HG03064 (cell line): ENCODE measurements at regions not wholly inside any gene's neighbourhood (a gene's known extent, or its start where the extent isn't known, plus 50 kb on each side); places are given as distances from the start of the nearest gene placed in this dataset.
"Not testable (repeated sequence)": the region's sequence is repeated elsewhere in the genome, so short reads cannot be mapped to it uniquely, and the experiment has no call there.

Source experiments
- ATAC-seq: cut with Tn5 transposase; IDR thresholded peaks from one replicate; pipeline ENCODE4 v1.9.1; 2021; ENCODE audit warnings: low read depth; ENCODE audit not compliant: unreplicated experiment

GRCh38 chr9:19913151-19913550 lies 124.3 kb upstream of the SLC24A2 start:
- ATAC-seq: no peak

GRCh38 chr9:19903076-19903475 lies 114.2 kb upstream of the SLC24A2 start:
- ATAC-seq: no peak

DNA sequence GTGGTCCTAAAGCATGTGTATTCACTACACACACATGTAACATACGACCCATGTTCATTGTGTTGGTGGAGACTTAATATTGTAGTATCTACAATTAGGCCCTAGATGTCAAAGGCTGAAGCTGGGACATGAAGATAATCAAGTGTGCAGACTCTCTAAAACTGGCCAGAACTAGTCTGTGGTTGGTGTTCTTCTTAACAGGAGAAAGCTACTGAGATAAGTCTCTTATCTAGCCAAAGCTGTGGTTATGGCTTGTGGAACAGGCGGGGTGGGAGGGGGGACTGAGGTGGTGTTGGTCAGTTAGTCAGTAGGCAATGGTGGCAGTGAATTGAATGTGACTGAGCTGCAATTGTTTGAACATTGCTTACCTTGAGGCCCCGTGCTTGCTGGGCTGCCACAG lies 112.7 kb upstream of the SLC24A2 start:
- ATAC-seq: no peak

- ATAC-seq: no peak
Observed at GRCh38 chr9:19896161-19896560, 107.3 kb upstream of the SLC24A2 start.

DNA sequence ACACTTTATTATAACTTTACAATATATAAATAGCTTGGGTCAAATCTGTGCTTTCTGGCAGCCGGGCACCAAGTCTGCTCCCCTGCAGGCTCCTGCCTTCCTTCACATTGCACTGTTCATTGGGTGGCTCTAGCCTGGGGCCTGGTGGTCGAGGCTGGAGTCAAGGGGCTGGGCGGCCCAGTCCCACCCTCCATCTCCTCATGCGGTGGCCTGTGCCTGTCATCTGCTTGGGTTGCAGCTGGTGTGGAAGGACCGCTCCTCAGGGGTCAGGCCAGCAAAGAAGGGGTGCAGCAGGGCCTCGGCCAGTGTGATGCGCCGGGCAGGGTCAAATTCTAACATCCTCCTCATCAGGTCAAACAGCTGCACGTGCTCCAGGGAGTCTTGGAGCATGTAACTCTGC lies 106.7 kb upstream of the SLC24A2 start:
- ATAC-seq: not testable (repeated sequence)

DNA sequence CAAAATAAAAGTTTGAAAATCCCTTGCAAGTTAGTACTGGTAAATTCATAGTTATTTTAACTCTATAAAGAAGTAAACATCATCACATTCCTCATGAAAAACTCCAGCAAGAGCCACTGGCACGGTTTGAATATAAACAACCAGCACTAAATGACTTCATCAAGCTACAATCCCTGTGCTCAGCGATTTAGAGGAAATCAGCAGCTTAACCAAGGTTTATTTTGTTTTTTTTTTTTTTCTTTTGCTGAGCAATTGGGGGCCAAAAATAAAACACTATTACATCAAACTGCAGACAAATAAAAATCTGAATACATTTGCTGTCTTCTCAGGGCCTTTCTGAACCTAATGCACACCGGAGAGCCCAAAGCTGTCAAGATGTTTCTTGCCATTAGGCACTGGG lies 106.2 kb upstream of the SLC24A2 start:
- ATAC-seq: no peak

- no peak for ATAC-seq
Observed at GRCh38 chr9:19885608-19886007, 96.8 kb upstream of the SLC24A2 start.

- no peak for ATAC-seq
Observed at GRCh38 chr9:19879062-19879461, 90.2 kb upstream of the SLC24A2 start.

- ATAC-seq: no peak
Observed at GRCh38 chr9:19876569-19877316, 87.9 kb upstream of the SLC24A2 start.

GRCh38 chr9:19875291-19875920 lies 86.6 kb upstream of the SLC24A2 start:
- ATAC-seq: no peak

GRCh38 chr9:19873188-19873587 lies 84.4 kb upstream of the SLC24A2 start:
- ATAC-seq: not testable (repeated sequence)

DNA sequence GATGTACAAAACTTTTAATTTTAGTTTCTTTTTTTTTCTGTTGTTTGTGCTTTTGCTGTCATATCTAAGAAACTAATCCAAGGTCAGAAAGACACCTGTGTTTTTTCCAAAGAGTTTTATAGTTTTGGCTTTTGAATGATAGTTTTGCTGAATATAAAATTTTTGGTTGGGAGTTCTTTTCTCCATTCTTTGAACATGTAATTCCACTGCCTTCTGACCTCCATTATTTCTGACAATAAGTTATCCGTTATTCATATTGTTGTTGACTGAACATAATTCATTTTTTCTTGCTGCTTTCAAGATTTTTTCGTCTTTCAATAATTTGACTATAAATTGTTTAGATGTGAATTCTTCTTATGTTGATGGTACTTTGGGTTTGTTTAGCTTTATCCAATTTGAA lies 82.2 kb upstream of the SLC24A2 start:
- no peak for ATAC-seq

- no peak for ATAC-seq
Observed at GRCh38 chr9:19840953-19841352, 52.1 kb upstream of the SLC24A2 start.
